ENCODE measurements at regions not wholly inside any gene's neighbourhood (a gene's known extent, or its start where the extent isn't known, plus 50 kb on each side); places are given as distances from the start of the nearest gene placed in this dataset.

GRCh38 chr9:86575137-86575536, 220.9 kb upstream of the TUT7 start:
- TF ChIP-seq CTCF (IDR thresholded peaks at IDR 0.05) (no peak), POLR2A (IDR thresholded peaks at IDR 0.05) (no peak)
